SK-N-SH (cell line): ENCODE measurements at regions not wholly inside any gene's neighbourhood (a gene's known extent, or its start where the extent isn't known, plus 50 kb on each side); places are given as distances from the start of the nearest gene placed in this dataset.

ENCODE experiments used
- CTCF ChIA-PET: fragments of 300-600, 350-600 bp; formaldehyde crosslinking; extraction: SDS; loops from one replicate; lab custom pipeline; 2021; lab: Yijun Ruan, JAX
- POLR2A ChIA-PET: fragments of 350-600 bp; sonication (Branson Sonifier 250); formaldehyde crosslinking; extraction: SDS; loops from one replicate; lab custom pipeline; 2020; ENCODE audit warnings: antibody characterized with exemption, inconsistent platforms; lab: Yijun Ruan, JAX
- DNase-seq: peaks from one replicate; pipeline ENCODE4 v3.0.0; 2012
- H2AFZ ChIP-seq: fragments of 200-600 bp; sonication (generic); 2 replicates; pipeline ENCODE4 v1.8.1; 2016; ENCODE audit warnings: antibody characterized with exemption, mild to moderate bottlenecking, low read depth
- H3F3A ChIP-seq: fragments of 200-600 bp; sonication (generic); replicated peaks from 2 replicates; pipeline ENCODE3; 2016; ENCODE audit warnings: antibody characterized with exemption, mild to moderate bottlenecking; ENCODE audit not compliant: insufficient read depth
- H3K27ac ChIP-seq, 2 experiments: fragments of 200-500 bp in 1 of 2; fragments of 200-600 bp in 1 of 2; sonication (Bioruptor generic) in 1 of 2; sonication (generic), shearing (Covaris generic) in 1 of 2; 2 replicates each; pipeline versions ENCODE4 v1.5.1 to v1.6.1; 2014 to 2016; ENCODE audit warnings: low read depth in 2 of 2, inconsistent platforms in 1 of 2, low read length in 1 of 2, mild to moderate bottlenecking in 1 of 2, mixed read lengths in 1 of 2
- H3K27me3 ChIP-seq: fragments of 200-600 bp; sonication (generic), shearing (Covaris generic); 2 replicates; pipeline ENCODE4 v1.6.1; 2016; ENCODE audit warnings: mixed run types; ENCODE audit not compliant: insufficient read depth
- H3K36me3 ChIP-seq, 2 experiments: fragments of 200-500 bp in 1 of 2; fragments of 200-600 bp in 1 of 2; sonication (Bioruptor generic) in 1 of 2; sonication (generic) in 1 of 2; replicated peaks in 1 of 2; 2 replicates each; pipeline versions ENCODE3 to v1.5.1; 2014 to 2016; ENCODE audit warnings: low read length in 1 of 2, mild to moderate bottlenecking in 1 of 2; ENCODE audit not compliant: insufficient read depth in 2 of 2, control insufficient read depth in 1 of 2
- H3K4me1 ChIP-seq, 2 experiments: fragments of 200-500 bp in 1 of 2; fragments of 200-600 bp in 1 of 2; sonication (Bioruptor generic) in 1 of 2; sonication (generic), shearing (Covaris generic) in 1 of 2; 2 replicates each; pipeline versions ENCODE4 v1.5.1 to v1.6.1; 2014 to 2016; ENCODE audit warnings: low read depth in 1 of 2, low read length in 1 of 2, mixed run types in 1 of 2; ENCODE audit not compliant: insufficient read depth in 2 of 2, control insufficient read depth in 1 of 2
- H3K4me2 ChIP-seq: fragments of 200-600 bp; sonication (generic), shearing (Covaris generic); 2 replicates; pipeline ENCODE4 v1.6.1; 2017; ENCODE audit warnings: mixed run types
- H3K4me3 ChIP-seq, 2 experiments: fragments of 200-500 bp in 1 of 2; fragments of 200-600 bp in 1 of 2; sonication (Bioruptor generic) in 1 of 2; sonication (generic), shearing (Covaris generic) in 1 of 2; 2 replicates each; pipeline versions ENCODE4 v1.5.1 to v1.8.1; 2014 to 2016; ENCODE audit warnings: low read depth in 2 of 2, inconsistent platforms in 1 of 2, low read length in 1 of 2, mild to moderate bottlenecking in 1 of 2, mixed read lengths in 1 of 2, moderate library complexity in 1 of 2
- H3K79me2 ChIP-seq: fragments of 200-600 bp; sonication (generic); 2 replicates; pipeline ENCODE4 v1.8.1; 2017; ENCODE audit warnings: mild to moderate bottlenecking; ENCODE audit not compliant: insufficient read depth
- H3K9ac ChIP-seq: fragments of 200-600 bp; sonication (generic); 2 replicates; pipeline ENCODE4 v1.6.1; 2017; ENCODE audit warnings: mixed run types
- H3K9me2 ChIP-seq: fragments of 200-600 bp; sonication (generic); 2 replicates; pipeline ENCODE4 v1.6.1; 2017; ENCODE audit warnings: mixed run types
- H3K9me3 ChIP-seq: fragments of 200-600 bp; sonication (generic); 2 replicates; pipeline ENCODE4 v1.6.1; 2017; ENCODE audit warnings: mixed run types, mild to moderate bottlenecking, moderate library complexity
- H4K20me1 ChIP-seq: fragments of 200-600 bp; sonication (generic); 2 replicates; pipeline ENCODE4 v1.6.1; 2017; ENCODE audit warnings: mild to moderate bottlenecking, mixed run types; ENCODE audit not compliant: insufficient read depth
- CHD2 ChIP-seq: fragments of 150-350 bp; IDR thresholded peaks from 2 replicates; pipeline ENCODE4 v1.6.1; 2018; ENCODE audit warnings: low read length; ENCODE audit not compliant: partially characterized antibody
- CTCF ChIP-seq: fragments of 200-600 bp; sonication (generic); IDR thresholded peaks from 2 replicates; pipeline ENCODE4 v1.6.1; 2017; ENCODE audit warnings: antibody characterized with exemption, mild to moderate bottlenecking, moderate library complexity
- EP300 ChIP-seq, 2 experiments: IDR thresholded peaks; 2 replicates each; pipeline versions ENCODE4 v1.4.0 to v1.6.1; 2012; ENCODE audit warnings: borderline replicate concordance in 1 of 2, low read depth in 1 of 2, low read length in 1 of 2
- FOXM1 ChIP-seq: IDR thresholded peaks from 2 replicates; pipeline ENCODE4 v1.4.0; 2012; ENCODE audit warnings: low read depth, mild to moderate bottlenecking
- RAD21 ChIP-seq: IDR thresholded peaks from 2 replicates; pipeline ENCODE4 v1.6.1; 2012; ENCODE audit warnings: mild to moderate bottlenecking, low read length
- REST ChIP-seq: IDR thresholded peaks from 2 replicates; pipeline ENCODE4 v1.6.1; 2012; ENCODE audit warnings: mild to moderate bottlenecking, low read depth, low read length, moderate library complexity
- RXRA ChIP-seq: IDR thresholded peaks from 2 replicates; pipeline ENCODE4 v1.4.0; 2012; ENCODE audit warnings: low read depth, mild to moderate bottlenecking, borderline replicate concordance
- SIN3A ChIP-seq: IDR thresholded peaks from 2 replicates; pipeline ENCODE4 v1.6.1; 2012; ENCODE audit warnings: low read depth, mild to moderate bottlenecking, low read length, moderate library complexity, borderline replicate concordance
- TEAD4 ChIP-seq: IDR thresholded peaks from 2 replicates; pipeline ENCODE4 v1.4.0; 2012; ENCODE audit warnings: mild to moderate bottlenecking, borderline replicate concordance; ENCODE audit not compliant: insufficient read depth
- WGBS: methylation state at CpG from one replicate; pipeline ENCODE4 v1.1.6; 2017; ENCODE audit warnings: low lambda C conversion rate; 5-methylcytosine and 5-hydroxymethylcytosine counted together

- TF ChIP-seq FOXM1: no peak
- no peak for TF ChIP-seq SIN3A
These were observed 169.4 kb downstream of the DAD1 start (continued) for GRCh38 chr14:22419620-22420019.

- WGBS: 23% methylated on average over 5 of the region's 5 CpGs
- CTCF ChIA-PET: interaction anchor here (1.6 kb wide), 1 partner anchor 10 kb away, joined by 7 read pairs; no protein-coding TSS in a partner anchor
These were observed 170.4 kb downstream of the DAD1 start for GRCh38 chr14:22418631-22419030.

More at GRCh38 chr14:22418631-22419030, 170.4 kb downstream of the DAD1 start:
- Histone ChIP-seq H3K9me3 (no peaks in the 10 kb centered on the region), H3K79me2 (no peaks in the 10 kb centered on the region), H2AFZ (no peak overlapping the region), H3F3A (no peaks in the 10 kb centered on the region), H3K27ac (no peak overlapping the region), H3K4me1 (peaks cover 0 to 21% of the 10 kb centered on the region in 2 experiments; a peak in 1 of 4 replicates), H3K4me3 (no peak overlapping the region), H3K9ac (no peak overlapping the region), H3K36me3 (no peaks in the 10 kb centered on the region), H3K27me3 (peaks cover 14% of the 10 kb centered on the region; the same call in 1 of the 2 replicates), H4K20me1 (no peaks in the 10 kb centered on the region), H3K9me2 (no peaks in the 10 kb centered on the region), H3K4me2 (no peak overlapping the region)
- POLR2A ChIA-PET: no interaction called here
- DNase-seq: peak; percentile 5
- TF ChIP-seq TEAD4 (no peak), EP300 (IDR thresholded peaks at IDR 0.05; ENCODE audit: borderline replicate concordance in 1 of 2, low read depth in 1 of 2, low read length in 1 of 2) (no peak), RXRA (no peak), CHD2 (no peak), RAD21 (no peak), REST (no peak), CTCF (no peak), FOXM1 (no peak)
